ENCODE measurements at regions not wholly inside any gene's neighbourhood (a gene's known extent, or its start where the extent isn't known, plus 50 kb on each side); places are given as distances from the start of the nearest gene placed in this dataset.

- TF ChIP-seq CTCF (conservative IDR thresholded peaks at IDR 0.05; ENCODE audit: low read length) (no peak), EZH2phosphoT487 (IDR thresholded peaks at IDR 0.05; ENCODE audit: borderline replicate concordance) (no peak)
These were observed 82.5 kb downstream of the KCTD15 start for GRCh38 chr19:33878910-33879810.
